Liver (tissue), 8 donors: ENCODE measurements at regions not wholly inside any gene's neighbourhood (a gene's known extent, or its start where the extent isn't known, plus 50 kb on each side); places are given as distances from the start of the nearest gene placed in this dataset.

Experiments
- DNase-seq: peaks from one replicate; pipeline ENCODE4 v3.0.0-alpha.2; 2017; ENCODE audit warnings: low spot score
- H3K27ac ChIP-seq, 2 donors: one replicate each; pipeline ENCODE4 v1.7.0; 2013; ENCODE audit warnings: inconsistent platforms in 2 of 2, low read length in 2 of 2, control low read depth in 1 of 2, low read depth in 1 of 2, mild to moderate bottlenecking in 1 of 2
- H3K27me3 ChIP-seq, 4 donors: one replicate each; pipeline versions ENCODE4 v1.6.1 to v1.7.0; 2013; ENCODE audit warnings: low read length in 3 of 4, inconsistent platforms in 1 of 4, mild to moderate bottlenecking in 1 of 4, moderate library complexity in 1 of 4; ENCODE audit not compliant: control insufficient read depth in 4 of 4, insufficient read depth in 4 of 4
- H3K36me3 ChIP-seq, 4 donors: one replicate each; pipeline versions ENCODE4 v1.6.1 to v1.7.0; 2013; ENCODE audit warnings: low read length in 3 of 4, mild to moderate bottlenecking in 3 of 4, low read depth in 1 of 4, moderate library complexity in 1 of 4; ENCODE audit not compliant: control insufficient read depth in 4 of 4, insufficient read depth in 3 of 4
- H3K4me1 ChIP-seq, 4 donors: one replicate each; pipeline versions ENCODE4 v1.6.1 to v1.7.0; 2013; ENCODE audit warnings: low read length in 3 of 4, mild to moderate bottlenecking in 3 of 4, moderate library complexity in 1 of 4; ENCODE audit not compliant: control insufficient read depth in 4 of 4, insufficient read depth in 4 of 4
- H3K4me3 ChIP-seq, 3 donors: one replicate each; pipeline versions ENCODE4 v1.6.1 to v1.7.0; 2013; ENCODE audit warnings: low read length in 3 of 3, control low read depth in 1 of 3, low read depth in 1 of 3, mild to moderate bottlenecking in 1 of 3
- H3K9ac ChIP-seq, 2 donors: one replicate each; pipeline ENCODE4 v1.7.0; 2013; ENCODE audit warnings: low read length in 2 of 2, mild to moderate bottlenecking in 2 of 2, moderate library complexity in 2 of 2, control low read depth in 1 of 2, low read depth in 1 of 2
- H3K9me3 ChIP-seq, 4 donors: one replicate each; pipeline versions ENCODE4 v1.6.1 to v1.7.0; 2013; ENCODE audit warnings: low read length in 3 of 4; ENCODE audit not compliant: control insufficient read depth in 4 of 4
- EGR1 ChIP-seq, 2 donors: IDR thresholded peaks; 2 replicates each; pipeline ENCODE4 v1.6.1; 2016 to 2018; ENCODE audit warnings: antibody characterized with exemption in 2 of 2, low read depth in 2 of 2
- FOXA1 ChIP-seq: IDR thresholded peaks from 2 replicates; pipeline ENCODE4 v1.6.1; 2016; ENCODE audit warnings: antibody characterized with exemption
- GABPA ChIP-seq, 2 donors: IDR thresholded peaks in 1 of 2; conservative IDR thresholded peaks in 1 of 2; 2 replicates each; pipeline ENCODE4 v1.6.1; 2016; ENCODE audit warnings: antibody characterized with exemption in 2 of 2, mild to moderate bottlenecking in 1 of 2, moderate library complexity in 1 of 2
- HNF4A ChIP-seq, 2 donors: conservative IDR thresholded peaks; 2 replicates each; pipeline ENCODE4 v1.6.1; 2016; ENCODE audit warnings: antibody characterized with exemption in 2 of 2, mild to moderate bottlenecking in 2 of 2
- HNF4G ChIP-seq: IDR thresholded peaks from 2 replicates; pipeline ENCODE4 v1.6.1; 2016; ENCODE audit warnings: antibody characterized with exemption
- JUND ChIP-seq, 2 donors: IDR thresholded peaks; 2 replicates each; pipeline ENCODE4 v1.6.1; 2016; ENCODE audit warnings: antibody characterized with exemption in 2 of 2
- NR2F2 ChIP-seq: IDR thresholded peaks from 2 replicates; pipeline ENCODE4 v1.6.1; 2016; ENCODE audit warnings: antibody characterized with exemption
- RAD21 ChIP-seq, 2 donors: IDR thresholded peaks; 2 replicates each; pipeline ENCODE4 v1.6.1; 2016; ENCODE audit warnings: antibody characterized with exemption in 2 of 2, mild to moderate bottlenecking in 2 of 2
- RXRA ChIP-seq, 2 donors: IDR thresholded peaks; 2 replicates each; pipeline ENCODE4 v1.6.1; 2017 to 2018; ENCODE audit warnings: antibody characterized with exemption in 2 of 2, mild to moderate bottlenecking in 1 of 2
- SP1 ChIP-seq: IDR thresholded peaks from 2 replicates; pipeline ENCODE4 v1.6.1; 2018; ENCODE audit warnings: antibody characterized with exemption, mild to moderate bottlenecking
- TAF1 ChIP-seq: conservative IDR thresholded peaks from 2 replicates; pipeline ENCODE4 v1.6.1; 2016; ENCODE audit warnings: antibody characterized with exemption, mild to moderate bottlenecking
- WGBS: extraction: QIAGEN DNeasy Blood & Tissue Kit; methylation state at CpG from one replicate; pipeline ENCODE4 v1.1.7; 2013; 5-methylcytosine and 5-hydroxymethylcytosine counted together
- TF ChIP-seq, protein P1 (sequence below): IDR thresholded peaks from 2 replicates; pipeline ENCODE4 v1.6.1; 2016; ENCODE audit warnings: antibody characterized with exemption
- TF ChIP-seq, protein P2 (sequence below): fragments of 150-350 bp; IDR thresholded peaks from 2 replicates; pipeline ENCODE4 v1.5.1; 2017; ENCODE audit warnings: improper control_type of control experiment, low read depth, low read length; ENCODE audit not compliant: missing input control
- TF ChIP-seq, protein P3 (sequence below): IDR thresholded peaks from 2 replicates; pipeline ENCODE4 v1.6.1; 2016; ENCODE audit warnings: antibody characterized with exemption, mild to moderate bottlenecking
- TF ChIP-seq, protein P4 (sequence below): IDR thresholded peaks from 2 replicates; pipeline ENCODE4 v1.6.1; 2016; ENCODE audit warnings: antibody characterized with exemption
- TF ChIP-seq, protein P5 (sequence below): IDR thresholded peaks from 2 replicates; pipeline ENCODE4 v1.6.1; 2016; ENCODE audit warnings: antibody characterized with exemption
- donor health status: healthy.
- donor health status: healthy.
- donor health status: healthy.
- donor health status: healthy.
- donor health status: healthy.

DNA sequence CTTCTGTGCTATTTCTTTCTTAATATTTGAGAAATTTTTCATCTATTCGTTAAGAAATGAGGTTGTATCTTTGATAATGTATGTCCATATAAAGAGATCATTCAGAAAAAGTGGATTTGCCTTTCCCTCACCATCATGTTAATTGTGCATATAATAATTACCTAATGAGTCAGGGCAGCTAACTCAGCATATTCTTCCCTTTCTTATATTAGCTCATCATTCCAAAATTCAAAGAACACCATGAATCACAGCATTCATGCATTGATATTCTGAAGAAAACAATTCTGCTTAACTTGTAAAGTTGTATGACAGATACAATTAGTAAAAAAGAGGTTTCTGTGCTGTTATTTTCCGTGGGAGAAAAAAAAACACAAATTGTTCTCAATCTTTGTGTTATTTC is 630.6 kb downstream of the TLE1 start:
- DNase-seq, result no peak
- Histone ChIP-seq H3K9ac (no peak overlapping the region), H3K36me3 (no peaks in the 10 kb centered on the region), H3K4me3 (no peak overlapping the region), H3K27me3 (no peaks in the 10 kb centered on the region), H3K27ac (no peak overlapping the region), H3K9me3 (no peaks in the 10 kb centered on the region), H3K4me1 (no peaks in the 10 kb centered on the region)
- TF ChIP-seq, protein P1, sequence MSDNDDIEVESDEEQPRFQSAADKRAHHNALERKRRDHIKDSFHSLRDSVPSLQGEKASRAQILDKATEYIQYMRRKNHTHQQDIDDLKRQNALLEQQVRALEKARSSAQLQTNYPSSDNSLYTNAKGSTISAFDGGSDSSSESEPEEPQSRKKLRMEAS, result no peak
- TF ChIP-seq JUND (IDR thresholded peaks at IDR 0.05) (no peak), FOXA1 (no peak)
- WGBS, result 65% methylated on average over 2 of the region's 2 CpGs

DNA sequence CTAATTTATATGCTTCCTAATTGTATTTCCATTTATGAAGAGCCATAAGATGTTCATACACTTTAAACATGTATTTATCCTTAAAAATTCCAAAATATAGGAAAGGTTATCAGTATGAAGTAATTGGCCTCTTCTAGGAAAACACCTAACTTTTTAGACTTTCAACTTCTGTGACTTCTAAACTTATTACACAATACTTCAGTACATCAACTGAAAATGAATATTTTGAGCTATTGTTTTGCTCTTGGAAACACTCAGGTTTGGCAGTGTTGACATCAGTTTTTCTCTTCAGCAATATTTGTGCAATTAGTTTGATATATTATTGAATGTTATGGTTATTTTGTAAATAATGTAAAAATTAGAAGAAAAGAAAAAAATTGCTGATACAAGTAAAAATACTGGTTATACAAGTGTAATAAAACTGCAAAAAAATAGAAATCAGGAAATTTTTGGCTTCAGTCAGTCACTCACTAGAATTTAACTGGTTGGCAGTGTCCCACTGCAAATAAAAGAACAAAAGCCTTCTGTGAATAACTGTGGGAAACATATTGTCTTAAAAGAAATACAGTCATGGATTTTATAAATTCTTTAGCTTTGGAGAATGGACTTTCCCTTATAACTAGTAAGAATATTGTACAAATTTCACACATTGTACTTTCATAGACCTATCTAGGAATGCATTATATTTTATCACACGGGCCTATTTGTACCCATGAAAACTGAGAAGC is 635.9 kb downstream of the TLE1 start:
- Histone ChIP-seq H3K4me1 (no peaks in the 10 kb centered on the region), H3K9ac (no peak overlapping the region), H3K27ac (no peak overlapping the region), H3K36me3 (no peaks in the 10 kb centered on the region), H3K4me3 (no peak overlapping the region), H3K9me3 (no peaks in the 10 kb centered on the region), H3K27me3 (no peaks in the 10 kb centered on the region)
- WGBS, result 68% methylated on average over 1 of the region's 1 CpG
- no peak for DNase-seq
- no peak for TF ChIP-seq EGR1 (IDR thresholded peaks at IDR 0.05; ENCODE audit: low read depth in 2 of 2)
- TF ChIP-seq, protein P2, sequence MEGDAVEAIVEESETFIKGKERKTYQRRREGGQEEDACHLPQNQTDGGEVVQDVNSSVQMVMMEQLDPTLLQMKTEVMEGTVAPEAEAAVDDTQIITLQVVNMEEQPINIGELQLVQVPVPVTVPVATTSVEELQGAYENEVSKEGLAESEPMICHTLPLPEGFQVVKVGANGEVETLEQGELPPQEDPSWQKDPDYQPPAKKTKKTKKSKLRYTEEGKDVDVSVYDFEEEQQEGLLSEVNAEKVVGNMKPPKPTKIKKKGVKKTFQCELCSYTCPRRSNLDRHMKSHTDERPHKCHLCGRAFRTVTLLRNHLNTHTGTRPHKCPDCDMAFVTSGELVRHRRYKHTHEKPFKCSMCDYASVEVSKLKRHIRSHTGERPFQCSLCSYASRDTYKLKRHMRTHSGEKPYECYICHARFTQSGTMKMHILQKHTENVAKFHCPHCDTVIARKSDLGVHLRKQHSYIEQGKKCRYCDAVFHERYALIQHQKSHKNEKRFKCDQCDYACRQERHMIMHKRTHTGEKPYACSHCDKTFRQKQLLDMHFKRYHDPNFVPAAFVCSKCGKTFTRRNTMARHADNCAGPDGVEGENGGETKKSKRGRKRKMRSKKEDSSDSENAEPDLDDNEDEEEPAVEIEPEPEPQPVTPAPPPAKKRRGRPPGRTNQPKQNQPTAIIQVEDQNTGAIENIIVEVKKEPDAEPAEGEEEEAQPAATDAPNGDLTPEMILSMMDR, result no peak
- TF ChIP-seq, protein P1, result no peak

DNA sequence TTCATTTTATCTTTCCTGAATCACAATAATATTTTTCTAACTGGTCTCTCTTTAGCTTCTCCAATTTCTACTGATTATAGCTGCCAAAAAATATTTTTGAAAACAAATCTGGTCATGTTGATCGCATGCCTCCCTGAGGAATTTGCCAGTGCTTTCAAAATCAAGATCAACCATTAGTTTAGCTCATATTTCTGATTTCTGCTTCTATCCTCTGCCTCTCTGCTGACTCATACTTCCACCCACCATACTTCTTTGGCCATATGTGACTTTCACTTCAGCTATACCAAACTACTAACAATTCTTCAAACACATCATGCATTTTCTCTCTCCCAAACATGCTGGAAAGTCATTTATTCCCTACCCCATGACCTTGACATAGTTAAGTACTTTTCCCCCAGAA is 636.5 kb downstream of the TLE1 start:
- no peak overlapping the region for H3K27ac ChIP-seq
- no peaks in the 10 kb centered on the region for H3K4me1 ChIP-seq
- DNase-seq, result no peak
- H3K4me3 ChIP-seq, result no peak overlapping the region
- 86% methylated on average over 1 of the region's 1 CpG for WGBS
- H3K36me3 ChIP-seq, result no peaks in the 10 kb centered on the region
- H3K9ac ChIP-seq, result no peak overlapping the region
- no peaks in the 10 kb centered on the region for H3K27me3 ChIP-seq
- H3K9me3 ChIP-seq, result no peaks in the 10 kb centered on the region
- TF ChIP-seq SP1 (no peak), NR2F2 (no peak), RXRA (IDR thresholded peaks at IDR 0.05) (no peak), TAF1 (no peak), RAD21 (IDR thresholded peaks at IDR 0.05) (no peak), EGR1 (IDR thresholded peaks at IDR 0.05; ENCODE audit: low read depth in 2 of 2) (no peak), JUND (IDR thresholded peaks at IDR 0.05) (no peak), HNF4G (no peak), GABPA (IDR thresholded peaks at IDR 0.05 in 1 of 2, conservative IDR thresholded peaks at IDR 0.05 in 1 of 2) (no peak), FOXA1 (no peak), HNF4A (conservative IDR thresholded peaks at IDR 0.05) (no peak)
- TF ChIP-seq, protein P3, sequence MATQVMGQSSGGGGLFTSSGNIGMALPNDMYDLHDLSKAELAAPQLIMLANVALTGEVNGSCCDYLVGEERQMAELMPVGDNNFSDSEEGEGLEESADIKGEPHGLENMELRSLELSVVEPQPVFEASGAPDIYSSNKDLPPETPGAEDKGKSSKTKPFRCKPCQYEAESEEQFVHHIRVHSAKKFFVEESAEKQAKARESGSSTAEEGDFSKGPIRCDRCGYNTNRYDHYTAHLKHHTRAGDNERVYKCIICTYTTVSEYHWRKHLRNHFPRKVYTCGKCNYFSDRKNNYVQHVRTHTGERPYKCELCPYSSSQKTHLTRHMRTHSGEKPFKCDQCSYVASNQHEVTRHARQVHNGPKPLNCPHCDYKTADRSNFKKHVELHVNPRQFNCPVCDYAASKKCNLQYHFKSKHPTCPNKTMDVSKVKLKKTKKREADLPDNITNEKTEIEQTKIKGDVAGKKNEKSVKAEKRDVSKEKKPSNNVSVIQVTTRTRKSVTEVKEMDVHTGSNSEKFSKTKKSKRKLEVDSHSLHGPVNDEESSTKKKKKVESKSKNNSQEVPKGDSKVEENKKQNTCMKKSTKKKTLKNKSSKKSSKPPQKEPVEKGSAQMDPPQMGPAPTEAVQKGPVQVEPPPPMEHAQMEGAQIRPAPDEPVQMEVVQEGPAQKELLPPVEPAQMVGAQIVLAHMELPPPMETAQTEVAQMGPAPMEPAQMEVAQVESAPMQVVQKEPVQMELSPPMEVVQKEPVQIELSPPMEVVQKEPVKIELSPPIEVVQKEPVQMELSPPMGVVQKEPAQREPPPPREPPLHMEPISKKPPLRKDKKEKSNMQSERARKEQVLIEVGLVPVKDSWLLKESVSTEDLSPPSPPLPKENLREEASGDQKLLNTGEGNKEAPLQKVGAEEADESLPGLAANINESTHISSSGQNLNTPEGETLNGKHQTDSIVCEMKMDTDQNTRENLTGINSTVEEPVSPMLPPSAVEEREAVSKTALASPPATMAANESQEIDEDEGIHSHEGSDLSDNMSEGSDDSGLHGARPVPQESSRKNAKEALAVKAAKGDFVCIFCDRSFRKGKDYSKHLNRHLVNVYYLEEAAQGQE, result no peak
- TF ChIP-seq, protein P4, sequence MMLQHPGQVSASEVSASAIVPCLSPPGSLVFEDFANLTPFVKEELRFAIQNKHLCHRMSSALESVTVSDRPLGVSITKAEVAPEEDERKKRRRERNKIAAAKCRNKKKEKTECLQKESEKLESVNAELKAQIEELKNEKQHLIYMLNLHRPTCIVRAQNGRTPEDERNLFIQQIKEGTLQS, result no peak
- TF ChIP-seq, protein P1, result no peak
- TF ChIP-seq, protein P2, result no peak
- TF ChIP-seq, protein P5, sequence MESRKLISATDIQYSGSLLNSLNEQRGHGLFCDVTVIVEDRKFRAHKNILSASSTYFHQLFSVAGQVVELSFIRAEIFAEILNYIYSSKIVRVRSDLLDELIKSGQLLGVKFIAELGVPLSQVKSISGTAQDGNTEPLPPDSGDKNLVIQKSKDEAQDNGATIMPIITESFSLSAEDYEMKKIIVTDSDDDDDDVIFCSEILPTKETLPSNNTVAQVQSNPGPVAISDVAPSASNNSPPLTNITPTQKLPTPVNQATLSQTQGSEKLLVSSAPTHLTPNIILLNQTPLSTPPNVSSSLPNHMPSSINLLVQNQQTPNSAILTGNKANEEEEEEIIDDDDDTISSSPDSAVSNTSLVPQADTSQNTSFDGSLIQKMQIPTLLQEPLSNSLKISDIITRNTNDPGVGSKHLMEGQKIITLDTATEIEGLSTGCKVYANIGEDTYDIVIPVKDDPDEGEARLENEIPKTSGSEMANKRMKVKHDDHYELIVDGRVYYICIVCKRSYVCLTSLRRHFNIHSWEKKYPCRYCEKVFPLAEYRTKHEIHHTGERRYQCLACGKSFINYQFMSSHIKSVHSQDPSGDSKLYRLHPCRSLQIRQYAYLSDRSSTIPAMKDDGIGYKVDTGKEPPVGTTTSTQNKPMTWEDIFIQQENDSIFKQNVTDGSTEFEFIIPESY, result no peak
